Pancreas (tissue), 10 donors: ENCODE measurements at regions not wholly inside any gene's neighbourhood (a gene's known extent, or its start where the extent isn't known, plus 50 kb on each side); places are given as distances from the start of the nearest gene placed in this dataset.

ENCODE experiments used
- ATAC-seq, 4 donors: fragments of 200-7000 bp; cut with Tn5 transposase; one replicate each; pipeline versions ENCODE4 v1.8.0 to v1.9.1; 2020; ENCODE audit warnings: mild to moderate bottlenecking in 4 of 4, moderate library complexity in 4 of 4
- DNase-seq, 6 donors: peaks; one replicate each; pipeline ENCODE4 v3.0.0-alpha.2; 2020
- FAIRE-seq: peaks from 2 replicates; lab custom pipeline; 2012; peaks lifted over from hg19 to GRCh38; lab: Jason Lieb, UNC
- H3K27ac ChIP-seq, 4 donors: fragments of 200-600 bp; sonication (generic); 1 replicate in 3 of 4; 2 replicates in 1 of 4; pipeline versions ENCODE4 v1.5.0 to v1.8.0; 2020
- H3K27me3 ChIP-seq, 4 donors: fragments of 200-600 bp; one replicate each; pipeline ENCODE4 v1.8.0; 2021
- H3K36me3 ChIP-seq, 3 donors: fragments of 200-600 bp; sonication (generic) in 1 of 3; one replicate each; pipeline versions ENCODE4 v1.5.0 to v1.8.0; 2020 to 2021
- H3K4me1 ChIP-seq, 3 donors: fragments of 200-600 bp; one replicate each; pipeline ENCODE4 v1.8.0; 2021
- H3K4me3 ChIP-seq, 4 donors: fragments of 200-600 bp; sonication (generic) in 2 of 4; one replicate each; pipeline versions ENCODE4 v1.5.0 to v1.8.0; 2020 to 2021
- H3K9me3 ChIP-seq, 4 donors: fragments of 200-600 bp; one replicate each; pipeline ENCODE4 v1.8.0; 2021
- WGBS, 2 donors: extraction: QIAGEN DNeasy Blood & Tissue Kit; methylation state at CpG; one replicate each; pipeline ENCODE4 v1.1.7; 2013; 5-methylcytosine and 5-hydroxymethylcytosine counted together
- intact Hi-C, 3 donors: fragments of 100-400 bp; cut with DNase I; formaldehyde crosslinking; loops; one replicate each; pipeline versions ENCODE4 v1.11.1 to v1.14.2; 2022
- TF ChIP-seq, protein P1 (sequence below), 4 donors: fragments of 200-600 bp; sonication (generic) in 3 of 4; IDR thresholded peaks; one replicate each; pipeline versions ENCODE4 v1.5.0 to v1.8.0; 2021; ENCODE audit warnings: antibody characterized with exemption in 4 of 4
- donor health status: healthy with polysubstance abuse.
- donor health status: DM: no; HTN: no; CAD: no; lungs with moderate emphysema.
- donor health status: DM: no; HTN: no; CAD: no.
- donor health status: control.
- donor health status: control.
- donor health status: Bipolar disorder and iron deficiency.
- donor health status: DM: yes; HTN: yes; CAD: no.
- donor health status: DM: no; HTN: no; CAD: no.
- donor health status: DM: no; HTN: no; CAD: no.
- donor health status: DM: yes; HTN: yes; CAD: no.

GRCh38 chr10:31683682-31684081 is 244.9 kb downstream of the ARHGAP12 start:
- Histone ChIP-seq H3K36me3 (no peaks in the 10 kb centered on the region), H3K4me1 (no peaks in the 10 kb centered on the region), H3K9me3 (no peaks in the 10 kb centered on the region), H3K27ac (no peak overlapping the region), H3K27me3 (no peaks in the 10 kb centered on the region), H3K4me3 (no peak overlapping the region)
- TF ChIP-seq, protein P1, sequence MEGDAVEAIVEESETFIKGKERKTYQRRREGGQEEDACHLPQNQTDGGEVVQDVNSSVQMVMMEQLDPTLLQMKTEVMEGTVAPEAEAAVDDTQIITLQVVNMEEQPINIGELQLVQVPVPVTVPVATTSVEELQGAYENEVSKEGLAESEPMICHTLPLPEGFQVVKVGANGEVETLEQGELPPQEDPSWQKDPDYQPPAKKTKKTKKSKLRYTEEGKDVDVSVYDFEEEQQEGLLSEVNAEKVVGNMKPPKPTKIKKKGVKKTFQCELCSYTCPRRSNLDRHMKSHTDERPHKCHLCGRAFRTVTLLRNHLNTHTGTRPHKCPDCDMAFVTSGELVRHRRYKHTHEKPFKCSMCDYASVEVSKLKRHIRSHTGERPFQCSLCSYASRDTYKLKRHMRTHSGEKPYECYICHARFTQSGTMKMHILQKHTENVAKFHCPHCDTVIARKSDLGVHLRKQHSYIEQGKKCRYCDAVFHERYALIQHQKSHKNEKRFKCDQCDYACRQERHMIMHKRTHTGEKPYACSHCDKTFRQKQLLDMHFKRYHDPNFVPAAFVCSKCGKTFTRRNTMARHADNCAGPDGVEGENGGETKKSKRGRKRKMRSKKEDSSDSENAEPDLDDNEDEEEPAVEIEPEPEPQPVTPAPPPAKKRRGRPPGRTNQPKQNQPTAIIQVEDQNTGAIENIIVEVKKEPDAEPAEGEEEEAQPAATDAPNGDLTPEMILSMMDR (IDR thresholded peaks at IDR 0.05), result no peak
- no peak for ATAC-seq
- FAIRE-seq, result no peak
- no peak for DNase-seq
- 80 to 94% methylated on average over 1 of the region's 1 CpG for WGBS, 2 donors
- intact Hi-C loops, result no loop called here

- TF ChIP-seq, protein P1 (IDR thresholded peaks at IDR 0.05), result no peak
- Histone ChIP-seq H3K27ac (no peak overlapping the region), H3K4me3 (no peak overlapping the region), H3K27me3 (no peaks in the 10 kb centered on the region), H3K36me3 (no peaks in the 10 kb centered on the region), H3K4me1 (no peaks in the 10 kb centered on the region), H3K9me3 (no peaks in the 10 kb centered on the region)
- 66 to 67% methylated on average over 4 of the region's 4 CpGs for WGBS, 2 donors
- ATAC-seq, result no peak
- intact Hi-C loops, result no loop called here
- no peak for FAIRE-seq
- no peak for DNase-seq
Observed at GRCh38 chr10:31679936-31680335, 248.7 kb downstream of the ARHGAP12 start.

DNA sequence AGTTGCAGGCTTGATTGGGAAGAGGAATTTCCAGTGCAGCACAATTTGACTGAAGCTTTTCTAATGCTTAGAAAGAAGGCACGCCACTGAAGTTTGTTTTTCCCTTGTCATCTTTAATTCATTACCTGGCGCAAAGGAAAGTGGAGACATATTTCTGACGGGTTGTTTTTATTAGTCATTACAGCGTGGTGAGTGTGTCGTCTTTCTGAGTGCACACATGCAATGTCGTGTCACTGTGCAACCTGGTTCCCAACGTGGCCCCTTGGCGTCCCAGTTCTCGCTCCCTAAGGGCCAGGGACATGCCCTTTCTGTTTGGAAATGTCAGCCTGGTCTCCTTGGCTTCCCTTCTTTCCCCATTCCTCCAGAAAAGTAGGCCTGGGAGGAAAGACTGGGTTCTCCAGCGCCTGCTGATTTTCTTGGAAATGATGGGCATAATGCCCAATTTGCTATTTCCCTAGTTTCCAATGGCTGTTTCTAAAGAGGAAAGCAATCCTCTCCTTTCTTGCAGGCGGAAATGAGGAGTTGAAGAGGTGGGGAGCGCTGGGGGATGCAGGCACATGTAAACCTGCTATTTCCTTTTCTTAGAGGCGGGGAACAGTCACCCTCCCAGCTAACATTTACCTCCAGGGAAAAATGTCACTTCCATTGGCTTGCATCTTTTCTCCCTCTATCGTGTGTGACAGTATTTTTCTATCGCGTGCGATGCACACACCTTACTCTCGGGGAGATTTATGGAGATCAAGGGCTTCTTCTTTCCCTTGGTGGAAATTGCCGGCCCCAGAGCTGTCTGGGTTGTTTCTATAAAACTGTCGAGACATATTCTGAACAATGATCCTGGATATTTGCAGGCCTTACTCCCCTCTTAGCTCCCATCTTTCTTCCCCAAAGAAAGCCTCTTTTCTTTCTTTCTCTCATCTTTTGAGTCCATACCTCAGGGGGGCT is 249.8 kb downstream of the ARHGAP12 start:
- WGBS, 2 donors, result 78 to 82% methylated on average over 20 of the region's 20 CpGs
- H3K36me3 ChIP-seq, result no peaks in the 10 kb centered on the region
- FAIRE-seq (no peak), ATAC-seq (no peak), DNase-seq (no peak)
- no peaks in the 10 kb centered on the region for H3K9me3 ChIP-seq
- no peaks in the 10 kb centered on the region for H3K4me1 ChIP-seq
- no peak overlapping the region for H3K27ac ChIP-seq
- intact Hi-C loops, result no loop called here
- no peaks in the 10 kb centered on the region for H3K27me3 ChIP-seq
- TF ChIP-seq, protein P1 (IDR thresholded peaks at IDR 0.05), result no peak
- no peak overlapping the region for H3K4me3 ChIP-seq

DNA sequence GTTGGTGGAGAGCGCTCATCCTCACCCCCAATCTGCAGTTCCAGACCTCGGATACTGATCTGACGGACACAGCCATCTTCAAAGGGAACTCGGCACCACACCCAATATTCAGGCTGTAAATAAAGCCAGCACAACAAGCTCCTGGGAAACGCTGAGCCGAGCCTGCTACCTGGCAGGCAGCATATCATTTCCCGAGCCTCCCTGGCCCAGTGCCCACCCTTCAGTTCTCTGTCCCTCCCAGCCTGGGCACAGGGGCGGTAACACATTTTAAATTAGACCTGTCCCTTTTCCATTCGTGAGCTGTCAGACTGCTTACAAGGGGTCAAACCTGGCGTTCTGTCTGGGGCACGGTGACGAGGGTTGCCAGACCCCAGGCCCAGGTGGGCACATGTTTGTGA is 250.5 kb downstream of the ARHGAP12 start:
- 57 to 59% methylated on average over 12 of the region's 12 CpGs for WGBS, 2 donors
- no peak overlapping the region for H3K27ac ChIP-seq
- intact Hi-C loops, result no loop called here

More for the DNA sequence above, 250.5 kb downstream of the ARHGAP12 start:
- TF ChIP-seq, protein P1 (IDR thresholded peaks at IDR 0.05), result no peak
- ATAC-seq (peak in 2 of 4 donors; percentile 21 to 56), FAIRE-seq (no peak), DNase-seq (no peak)
- no peaks in the 10 kb centered on the region for H3K9me3 ChIP-seq
- H3K36me3 ChIP-seq, result no peaks in the 10 kb centered on the region
- H3K27me3 ChIP-seq, result no peaks in the 10 kb centered on the region
- H3K4me1 ChIP-seq, result no peaks in the 10 kb centered on the region
- no peak overlapping the region for H3K4me3 ChIP-seq
